Inflammatory macrophage (primary cell): ENCODE measurements at regions not wholly inside any gene's neighbourhood (a gene's known extent, or its start where the extent isn't known, plus 50 kb on each side); places are given as distances from the start of the nearest gene placed in this dataset.
"Not testable (repeated sequence)": the region's sequence is repeated elsewhere in the genome, so short reads cannot be mapped to it uniquely, and the experiment has no call there.

ENCODE experiments used
- DNase-seq, 2 donors: peaks; one replicate each; pipeline ENCODE4 v3.0.0-alpha.2; 2020 to 2022

- DNase-seq = peak; percentile 8 to 20
Measured at GRCh38 chr1:143905214-143906179, 66.3 kb downstream of the FAM72C start.

- not testable (repeated sequence) for DNase-seq
Measured at GRCh38 chr1:143904622-143904979, 67.2 kb downstream of the FAM72C start.

DNA sequence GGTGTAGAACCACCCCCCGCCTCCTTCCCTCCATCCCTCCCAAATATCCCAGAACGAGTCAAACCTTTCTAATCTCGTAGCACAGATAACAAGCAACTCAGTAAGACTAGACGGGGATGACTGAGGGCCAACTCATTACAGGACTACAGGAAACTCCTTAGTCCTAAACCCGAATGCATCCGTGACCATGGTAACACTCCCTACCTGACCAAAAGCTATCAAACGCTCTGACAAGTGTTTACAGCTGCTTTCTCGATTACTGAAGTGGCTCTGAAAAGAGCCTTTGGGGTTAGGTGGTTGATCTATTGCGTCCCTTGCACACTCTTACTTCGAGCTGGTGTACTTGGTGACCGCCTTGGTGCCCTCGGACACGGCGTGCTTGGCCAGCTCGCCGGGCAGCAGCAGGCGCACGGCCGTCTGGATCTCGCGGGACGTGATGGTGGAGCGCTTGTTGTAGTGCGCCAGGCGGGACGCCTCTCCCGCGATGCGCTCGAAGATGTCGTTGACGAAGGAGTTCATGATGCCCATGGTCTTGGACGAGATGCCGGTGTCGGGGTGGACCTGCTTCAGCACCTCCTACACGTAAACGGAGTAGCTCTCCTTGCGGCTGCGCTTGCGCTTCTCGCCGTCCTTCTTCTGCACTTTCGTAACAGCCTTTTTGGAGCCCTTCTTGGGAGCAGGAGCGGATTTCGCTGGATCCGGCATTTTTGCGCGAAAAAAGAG, 67.7 kb downstream of the FAM72C start:
- not testable (repeated sequence) for DNase-seq

DNA sequence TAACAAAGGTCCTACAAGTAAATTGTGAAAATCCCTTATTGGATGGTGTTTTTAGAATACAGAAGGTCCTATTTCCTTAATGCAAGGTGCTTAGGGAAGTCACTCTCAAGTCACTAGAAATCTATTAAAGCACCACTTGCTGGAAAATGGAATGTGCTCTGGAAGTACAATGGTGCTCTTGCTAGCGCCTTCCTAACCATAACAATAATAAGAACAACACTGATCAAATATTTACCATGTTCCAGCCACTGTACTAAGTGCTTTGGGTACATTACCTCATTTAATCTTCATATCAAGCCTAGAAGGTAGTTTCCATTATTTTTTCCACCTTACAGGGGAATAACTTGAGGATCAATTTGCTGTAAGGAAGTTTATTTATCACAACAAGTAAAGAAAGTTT, 75.4 kb downstream of the FAM72C start:
- not testable (repeated sequence) for DNase-seq

GRCh38 chr1:143884932-143885574, 86.7 kb downstream of the FAM72C start:
- DNase-seq = peak; percentile 40 to 61

GRCh38 chr1:143884532-143884931, 87.3 kb downstream of the FAM72C start:
- DNase-seq = not testable (repeated sequence)

GRCh38 chr1:143879757-143880536, 91.8 kb downstream of the FAM72C start:
- DNase-seq = not testable (repeated sequence)

DNA sequence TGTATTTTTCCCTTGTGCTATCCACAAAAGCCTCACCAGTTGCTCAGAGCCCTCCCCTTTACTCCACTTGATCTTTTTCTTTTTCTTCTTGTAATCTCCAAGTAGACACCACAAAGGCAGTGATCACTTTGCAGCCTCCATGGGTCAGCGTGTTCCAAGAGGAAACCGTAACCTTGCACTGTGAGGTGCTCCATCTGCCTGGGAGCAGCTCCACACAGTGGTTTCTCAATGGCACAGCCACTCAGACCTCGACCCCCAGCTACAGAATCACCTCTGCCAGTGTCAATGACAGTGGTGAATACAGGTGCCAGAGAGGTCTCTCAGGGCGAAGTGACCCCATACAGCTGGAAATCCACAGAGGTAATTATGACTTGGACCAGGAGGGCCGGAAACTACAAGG, 95.8 kb downstream of the FAM72C start:
- not testable (repeated sequence) for DNase-seq

- DNase-seq = not testable (repeated sequence)
Measured at GRCh38 chr1:143874625-143875024, 97.2 kb downstream of the FAM72C start.

DNA sequence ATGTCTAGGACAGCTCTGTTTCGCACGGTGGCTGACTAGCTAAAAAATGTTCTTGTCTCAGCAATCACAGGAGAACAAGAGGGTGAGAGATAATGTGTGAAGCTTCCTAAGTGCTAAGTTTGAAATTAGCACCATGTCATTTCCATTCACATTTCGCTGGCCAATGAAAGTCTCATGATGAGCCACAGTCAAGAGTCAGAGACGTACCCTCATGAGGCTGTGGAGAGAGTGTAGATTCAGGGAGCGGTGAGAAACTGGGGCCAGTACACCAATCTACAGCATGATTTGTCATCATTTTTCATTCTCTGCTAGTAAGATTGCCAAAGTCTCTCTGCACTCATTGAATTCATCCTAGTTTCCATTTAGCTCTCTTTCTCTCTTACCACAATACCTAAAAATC, 98.1 kb downstream of the FAM72C start:
- not testable (repeated sequence) for DNase-seq

DNA sequence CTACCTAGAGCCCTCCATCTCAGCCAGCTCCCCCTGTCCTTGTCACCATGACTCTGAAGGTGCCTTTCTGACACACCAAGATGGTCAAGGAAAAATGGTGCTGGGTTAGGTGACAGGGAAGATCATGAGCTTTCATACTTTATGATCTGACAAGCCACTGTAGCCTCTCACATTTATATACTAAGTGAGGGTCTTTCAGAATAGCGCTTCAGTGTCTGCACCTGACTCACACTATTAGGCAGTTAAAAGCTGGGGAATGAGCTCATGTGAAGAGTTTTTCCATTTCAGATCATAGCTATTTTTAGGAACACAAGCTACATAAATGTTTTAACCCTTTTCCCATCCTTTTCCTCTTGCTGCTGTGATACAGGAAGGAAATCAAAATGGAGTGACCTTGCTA, 101.4 kb downstream of the FAM72C start:
- not testable (repeated sequence) for DNase-seq

DNA sequence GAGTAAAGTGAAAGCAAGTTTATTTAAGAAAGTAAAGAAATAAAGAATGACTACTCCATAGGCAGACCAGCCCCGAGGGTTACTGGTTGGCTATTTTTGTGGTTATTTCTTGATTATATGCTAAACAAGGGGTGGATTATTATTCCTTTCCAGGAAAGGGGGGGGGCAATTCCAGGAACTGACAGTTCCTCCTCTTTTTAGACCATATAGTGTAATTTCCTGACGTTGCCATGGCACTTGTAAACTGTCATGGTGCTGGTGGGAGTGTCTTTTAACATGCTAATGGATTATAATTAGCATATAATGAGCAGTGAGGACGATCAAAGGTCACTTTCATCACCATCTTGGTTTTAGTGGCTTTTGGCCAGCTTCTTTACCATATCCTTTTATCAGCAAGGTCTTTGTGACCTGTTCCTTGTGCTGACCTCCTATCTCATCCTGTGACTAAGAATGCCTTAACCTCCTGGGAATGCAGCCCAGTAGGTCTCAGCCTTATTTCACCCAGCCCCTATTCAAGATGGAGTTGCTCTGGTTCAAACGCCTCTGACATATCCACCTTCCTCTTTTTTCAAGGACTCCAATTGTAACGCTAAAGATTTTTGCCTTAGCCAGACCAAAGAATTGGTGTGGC, 104.1 kb downstream of the FAM72C start:
- peak; percentile 46 to 84 for DNase-seq

- not testable (repeated sequence) for DNase-seq
Measured at GRCh38 chr1:143863901-143864520, 107.8 kb downstream of the FAM72C start.

DNA sequence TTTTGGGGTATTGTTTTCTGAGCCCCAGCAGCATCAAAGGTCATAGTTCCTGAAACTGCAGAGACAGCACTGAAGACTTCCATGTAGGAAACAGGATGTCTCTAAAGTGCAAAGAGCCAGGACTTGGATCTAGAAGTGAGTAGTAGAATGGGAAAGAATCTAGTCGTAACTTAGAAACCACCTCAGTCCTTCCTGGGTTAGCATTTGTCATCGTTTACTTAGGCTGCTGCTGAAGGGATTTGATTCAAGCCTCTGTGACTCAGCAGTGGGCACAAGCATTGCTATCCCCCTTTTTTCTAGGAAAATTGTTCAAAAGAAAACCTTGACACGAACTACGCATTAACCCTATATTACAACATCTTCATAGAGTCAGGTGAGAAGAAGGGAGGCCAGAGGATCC, 109.1 kb downstream of the FAM72C start:
- DNase-seq = not testable (repeated sequence)

DNA sequence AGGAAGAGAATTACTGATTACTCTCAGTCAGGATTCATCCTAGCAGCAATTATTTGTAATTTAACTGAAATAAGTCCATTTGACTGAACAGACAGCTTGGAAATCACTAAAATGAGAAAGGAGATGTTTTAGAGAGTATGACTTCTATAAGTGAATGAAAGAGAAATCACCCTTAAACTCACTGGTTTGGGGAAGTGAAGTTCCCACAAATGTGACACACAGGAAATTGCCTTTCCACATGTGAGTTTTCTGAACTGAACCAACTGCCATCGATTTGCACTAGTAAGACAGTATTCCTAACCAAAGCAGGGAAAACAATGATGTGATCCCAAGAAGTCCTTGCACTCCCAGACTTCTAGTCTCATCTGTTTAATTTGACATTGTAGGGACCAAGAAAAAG, 110.5 kb downstream of the FAM72C start:
- DNase-seq = not testable (repeated sequence)

- DNase-seq = not testable (repeated sequence)
Measured at GRCh38 chr1:143855867-143856266, 115.9 kb downstream of the FAM72C start.

GRCh38 chr1:143854069-143854468, 117.7 kb downstream of the FAM72C start:
- not testable (repeated sequence) for DNase-seq

GRCh38 chr1:143850637-143851036, 121.1 kb downstream of the FAM72C start:
- not testable (repeated sequence) for DNase-seq

- DNase-seq = peak in 1 of 2 donors; percentile 2
Measured at GRCh38 chr1:143848859-143849258, 122.9 kb downstream of the FAM72C start.

- not testable (repeated sequence) for DNase-seq
Measured at GRCh38 chr1:143845193-143845592, 126.6 kb downstream of the FAM72C start.

DNA sequence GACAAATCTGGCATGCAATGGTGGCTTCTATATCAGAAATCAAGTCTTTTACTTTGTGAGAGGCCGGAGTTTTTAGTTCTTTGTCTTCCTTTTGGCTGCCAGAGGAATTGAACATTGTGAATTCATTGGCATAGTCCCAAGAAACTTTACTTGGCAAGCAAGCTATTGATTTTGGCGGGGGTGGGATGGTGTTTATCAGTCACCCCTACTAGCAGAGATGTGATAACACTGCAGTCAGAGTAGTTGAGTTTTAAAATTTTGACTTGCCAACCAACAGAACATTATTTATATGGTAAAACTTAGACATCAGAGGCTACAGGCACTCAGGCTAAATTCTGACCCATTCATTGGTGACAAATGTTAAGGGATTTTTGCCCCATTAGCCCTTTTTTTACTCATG, 129.7 kb downstream of the FAM72C start:
- DNase-seq = not testable (repeated sequence)
